A549 (cell line): ENCODE measurements at regions not wholly inside any gene's neighbourhood (a gene's known extent, or its start where the extent isn't known, plus 50 kb on each side); places are given as distances from the start of the nearest gene placed in this dataset.

ENCODE experiments used
- CHD2 ChIP-seq: fragments of 150-350 bp; IDR thresholded peaks from 2 replicates; pipeline ENCODE4 v1.6.1; 2014; ENCODE audit warnings: low read length; ENCODE audit not compliant: partially characterized antibody
- CHD4 ChIP-seq: fragments of 200-600 bp; sonication (generic); IDR thresholded peaks from 2 replicates; pipeline ENCODE4 v1.6.1; 2016; ENCODE audit warnings: antibody characterized with exemption, mild to moderate bottlenecking, borderline replicate concordance
- CTCF ChIP-seq: fragments of >200 bp; sonication (Bioruptor Twin); formaldehyde crosslinking; IDR thresholded peaks from 3 replicates; pipeline ENCODE4 v1.5.1; 2016
- EHMT2 ChIP-seq: fragments of 200-600 bp; sonication (generic); IDR thresholded peaks from 2 replicates; pipeline ENCODE4 v1.6.1; 2016; ENCODE audit warnings: antibody characterized with exemption, low read depth, mild to moderate bottlenecking, moderate library complexity
- ELK1 ChIP-seq: fragments of 150-350 bp; IDR thresholded peaks from 2 replicates; pipeline ENCODE4 v1.6.1; 2014; ENCODE audit warnings: low read depth, mild to moderate bottlenecking, low read length
- ESRRA ChIP-seq: fragments of 150-350 bp; IDR thresholded peaks from 2 replicates; pipeline ENCODE4 v1.6.1; 2014; ENCODE audit warnings: mild to moderate bottlenecking, low read length, borderline replicate concordance
- FOSL2 ChIP-seq, 2 experiments: fragments of 450-650 bp in 1 of 2; fragments of >200 bp in 1 of 2; sonication (Bioruptor Twin) in 1 of 2; formaldehyde crosslinking; IDR thresholded peaks; 2 replicates each; pipeline versions ENCODE4 v1.5.0 to v1.6.1; 2016 to 2020; ENCODE audit warnings: mild to moderate bottlenecking in 1 of 2, moderate library complexity in 1 of 2
- HDAC2 ChIP-seq: fragments of 200-600 bp; sonication (generic); IDR thresholded peaks from 2 replicates; pipeline ENCODE4 v1.6.1; 2016
- KDM1A ChIP-seq: fragments of 200-600 bp; sonication (generic); IDR thresholded peaks from 2 replicates; pipeline ENCODE4 v1.6.1; 2016; ENCODE audit warnings: low read depth, mild to moderate bottlenecking
- MAFK ChIP-seq: fragments of 450-650 bp; IDR thresholded peaks from 2 replicates; pipeline ENCODE4 v1.6.1; 2014; ENCODE audit not compliant: partially characterized antibody
- MYC ChIP-seq: IDR thresholded peaks from 2 replicates; pipeline ENCODE4 v1.6.1; 2012; ENCODE audit warnings: mild to moderate bottlenecking, inconsistent platforms, low read length, improper control_type of control experiment, borderline replicate concordance
- POLR2A ChIP-seq: IDR thresholded peaks from 2 replicates; pipeline ENCODE4 v1.6.1; 2012; ENCODE audit warnings: mild to moderate bottlenecking, low read length
- RFX5 ChIP-seq: fragments of 450-650 bp; IDR thresholded peaks from 2 replicates; pipeline ENCODE4 v1.7.1; 2014; ENCODE audit warnings: antibody characterized with exemption, mild to moderate bottlenecking, moderate library complexity
- SMC3 ChIP-seq: fragments of >200 bp; sonication (Bioruptor Twin); formaldehyde crosslinking; IDR thresholded peaks from 3 replicates; pipeline ENCODE4 v1.6.1; 2018; ENCODE audit warnings: inconsistent platforms

GRCh38 chr12:88339966-88340365, 197.9 kb downstream of the TMTC3 start:
- no peak for TF ChIP-seq CTCF
- no peak for TF ChIP-seq HDAC2
- TF ChIP-seq KDM1A = no peak
- TF ChIP-seq ELK1 = no peak
- TF ChIP-seq MAFK = no peak
- no peak for TF ChIP-seq EHMT2
- no peak for TF ChIP-seq MYC
- TF ChIP-seq POLR2A = no peak
- TF ChIP-seq RFX5 = no peak
- no peak for TF ChIP-seq CHD2
- TF ChIP-seq SMC3 = no peak
- no peak for TF ChIP-seq FOSL2 (IDR thresholded peaks at IDR 0.05)
- TF ChIP-seq FOSL2 (CRISPR knock-in tag; IDR thresholded peaks at IDR 0.05) = no peak
- TF ChIP-seq ESRRA = no peak
- no peak for TF ChIP-seq CHD4
